ENCODE measurements at regions not wholly inside any gene's neighbourhood (a gene's known extent, or its start where the extent isn't known, plus 50 kb on each side); places are given as distances from the start of the nearest gene placed in this dataset.

GRCh38 chr2:226398580-226398979 is 401.0 kb downstream of the IRS1 start:
- TF ChIP-seq ZFP41 (tag by site-specific recombination; IDR thresholded peaks at IDR 0.05; ENCODE audit: borderline replicate concordance) (no peak), SP7 (tag by site-specific recombination; IDR thresholded peaks at IDR 0.05) (no peak), GLI4 (tag by site-specific recombination; IDR thresholded peaks at IDR 0.05) (no peak), ZNF274 (IDR thresholded peaks at IDR 0.05; ENCODE audit: low read length) (no peak), ZNF274 (tag by site-specific recombination; IDR thresholded peaks at IDR 0.05; ENCODE audit: borderline replicate concordance) (no peak), ZNF23 (tag by site-specific recombination; IDR thresholded peaks at IDR 0.05; ENCODE audit: borderline replicate concordance) (no peak)
- ChIA-PET POLR2A (interaction anchor here (0.6 kb wide), 1 partner anchor 33 kb away, joined by 4 read pairs; no protein-coding TSS in a partner anchor), CTCF (interaction anchor here (1.0 kb wide), 1 partner anchor 404 kb away, joined by 3 read pairs; no protein-coding TSS in a partner anchor)
- Histone ChIP-seq H3K4me3 (ENCODE audit: low read depth, low read length) (no peak overlapping the region), H3K9me3 (ENCODE audit: control insufficient read depth, insufficient read depth, low read depth, low read length) (no peaks in the 10 kb centered on the region), H3K4me1 (ENCODE audit: control insufficient read depth, insufficient read depth, low read length) (no peaks in the 10 kb centered on the region), H3K36me3 (ENCODE audit: control insufficient read depth in 2 of 2, insufficient read depth in 1 of 2, low read length in 2 of 2) (no peaks in the 10 kb centered on the region), H3K27ac (ENCODE audit: extremely low read depth, low read depth, low read length) (no peak overlapping the region)

- POLR2A ChIA-PET = no interaction called here
- H3K36me3 ChIP-seq (ENCODE audit: control insufficient read depth in 2 of 2, insufficient read depth in 1 of 2, low read length in 2 of 2) = no peaks in the 10 kb centered on the region
- H3K27ac ChIP-seq (ENCODE audit: extremely low read depth, low read depth, low read length) = no peak overlapping the region
- H3K9me3 ChIP-seq (ENCODE audit: control insufficient read depth, insufficient read depth, low read depth, low read length) = no peaks in the 10 kb centered on the region
- CTCF ChIA-PET = no interaction called here
- H3K4me3 ChIP-seq (ENCODE audit: low read depth, low read length) = no peak overlapping the region
- H3K4me1 ChIP-seq (ENCODE audit: control insufficient read depth, insufficient read depth, low read length) = no peaks in the 10 kb centered on the region
- TF ChIP-seq ZSCAN23 (tag by site-specific recombination; IDR thresholded peaks at IDR 0.05) (no peak), BCL11B (tag by site-specific recombination; IDR thresholded peaks at IDR 0.05; ENCODE audit: low read depth) (no peak), ATF2 (tag by site-specific recombination; IDR thresholded peaks at IDR 0.05; ENCODE audit: low read depth) (no peak), ZSCAN4 (tag by site-specific recombination; IDR thresholded peaks at IDR 0.05) (no peak), ZNF521 (tag by site-specific recombination; IDR thresholded peaks at IDR 0.05) (no peak), FEZF1 (tag by site-specific recombination; IDR thresholded peaks at IDR 0.05) (no peak), ZFHX2 (tag by site-specific recombination; conservative IDR thresholded peaks at IDR 0.05) (no peak)
Measured at GRCh38 chr2:226396541-226396940, 403.1 kb downstream of the IRS1 start.

- ChIA-PET CTCF (no interaction called here), POLR2A (no interaction called here)
- no peaks in the 10 kb centered on the region for H3K9me3 ChIP-seq (ENCODE audit: control insufficient read depth, insufficient read depth, low read depth, low read length)
- H3K27ac ChIP-seq (ENCODE audit: extremely low read depth, low read depth, low read length) = no peak overlapping the region
- H3K36me3 ChIP-seq (ENCODE audit: control insufficient read depth in 2 of 2, insufficient read depth in 1 of 2, low read length in 2 of 2) = no peaks in the 10 kb centered on the region
- no peak overlapping the region for H3K4me3 ChIP-seq (ENCODE audit: low read depth, low read length)
- TF ChIP-seq ZNF184 (tag by site-specific recombination; IDR thresholded peaks at IDR 0.05) (no peak), ZNF639 (tag by site-specific recombination; IDR thresholded peaks at IDR 0.05) (no peak), ZNF366 (tag by site-specific recombination; conservative IDR thresholded peaks at IDR 0.05) (no peak), ZNF670 (tag by site-specific recombination; IDR thresholded peaks at IDR 0.05; ENCODE audit: low read depth) (no peak), BCL6B (tag by site-specific recombination; IDR thresholded peaks at IDR 0.05) (no peak), ZBTB21 (tag by site-specific recombination; IDR thresholded peaks at IDR 0.05) (no peak)
- H3K4me1 ChIP-seq (ENCODE audit: control insufficient read depth, insufficient read depth, low read length) = no peaks in the 10 kb centered on the region
Measured at GRCh38 chr2:226387499-226387942, 412.1 kb downstream of the IRS1 start.
